ENCODE measurements at regions not wholly inside any gene's neighbourhood (a gene's known extent, or its start where the extent isn't known, plus 50 kb on each side); places are given as distances from the start of the nearest gene placed in this dataset.

GRCh38 chr5:58183786-58184085, 276.1 kb downstream of the PLK2 start:
- no peak overlapping the region for H3K4me3 ChIP-seq (ENCODE audit: low read depth in 2 of 2, low read length in 2 of 2)
- in situ Hi-C loops (cut with HindIII; ENCODE audit: low pct_unique_long_range_greater_than_20kb, low sequenced_read_pairs), result no loop called here
- no peaks in the 10 kb centered on the region for H3K27me3 ChIP-seq (ENCODE audit: control insufficient read depth, insufficient read depth, low read length)
- BruUV-seq (replicated peaks), result no TSS peak
- no peak for ATAC-seq
- H3K9me3 ChIP-seq (ENCODE audit: control insufficient read depth, insufficient read depth, low read depth, low read length), result no peaks in the 10 kb centered on the region
- intact Hi-C loops (cut with micrococcal nuclease; ENCODE audit: unreplicated experiment), result loop anchor here (10.0 kb wide), 2 partner anchors 109 to 689 kb away; no protein-coding TSS in a partner anchor
- H3K27ac ChIP-seq (ENCODE audit: low read length), result peak overlapping the region; percentile 100
- peaks cover 61% of the 10 kb centered on the region for H3K4me1 ChIP-seq (ENCODE audit: control insufficient read depth, insufficient read depth, low read length)
- ChIA-PET CTCF (no interaction called here), POLR2A (no interaction called here)
- DNase-seq (ENCODE audit: low read depth, low spot score), result no peak
- no peak for TF ChIP-seq SIN3A (IDR thresholded peaks at IDR 0.05; ENCODE audit: borderline replicate concordance, insufficient read depth, low read depth, low read length)
- TF ChIP-seq, protein P1, sequence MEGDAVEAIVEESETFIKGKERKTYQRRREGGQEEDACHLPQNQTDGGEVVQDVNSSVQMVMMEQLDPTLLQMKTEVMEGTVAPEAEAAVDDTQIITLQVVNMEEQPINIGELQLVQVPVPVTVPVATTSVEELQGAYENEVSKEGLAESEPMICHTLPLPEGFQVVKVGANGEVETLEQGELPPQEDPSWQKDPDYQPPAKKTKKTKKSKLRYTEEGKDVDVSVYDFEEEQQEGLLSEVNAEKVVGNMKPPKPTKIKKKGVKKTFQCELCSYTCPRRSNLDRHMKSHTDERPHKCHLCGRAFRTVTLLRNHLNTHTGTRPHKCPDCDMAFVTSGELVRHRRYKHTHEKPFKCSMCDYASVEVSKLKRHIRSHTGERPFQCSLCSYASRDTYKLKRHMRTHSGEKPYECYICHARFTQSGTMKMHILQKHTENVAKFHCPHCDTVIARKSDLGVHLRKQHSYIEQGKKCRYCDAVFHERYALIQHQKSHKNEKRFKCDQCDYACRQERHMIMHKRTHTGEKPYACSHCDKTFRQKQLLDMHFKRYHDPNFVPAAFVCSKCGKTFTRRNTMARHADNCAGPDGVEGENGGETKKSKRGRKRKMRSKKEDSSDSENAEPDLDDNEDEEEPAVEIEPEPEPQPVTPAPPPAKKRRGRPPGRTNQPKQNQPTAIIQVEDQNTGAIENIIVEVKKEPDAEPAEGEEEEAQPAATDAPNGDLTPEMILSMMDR (IDR thresholded peaks at IDR 0.05), result no peak
- TF ChIP-seq POLR2AphosphoS5 (IDR thresholded peaks at IDR 0.05; ENCODE audit: low read depth, low read length), result no peak
- no peak for TF ChIP-seq TCF7L2 (IDR thresholded peaks at IDR 0.05; ENCODE audit: low read depth, low read length)
- TF ChIP-seq, protein P2, sequence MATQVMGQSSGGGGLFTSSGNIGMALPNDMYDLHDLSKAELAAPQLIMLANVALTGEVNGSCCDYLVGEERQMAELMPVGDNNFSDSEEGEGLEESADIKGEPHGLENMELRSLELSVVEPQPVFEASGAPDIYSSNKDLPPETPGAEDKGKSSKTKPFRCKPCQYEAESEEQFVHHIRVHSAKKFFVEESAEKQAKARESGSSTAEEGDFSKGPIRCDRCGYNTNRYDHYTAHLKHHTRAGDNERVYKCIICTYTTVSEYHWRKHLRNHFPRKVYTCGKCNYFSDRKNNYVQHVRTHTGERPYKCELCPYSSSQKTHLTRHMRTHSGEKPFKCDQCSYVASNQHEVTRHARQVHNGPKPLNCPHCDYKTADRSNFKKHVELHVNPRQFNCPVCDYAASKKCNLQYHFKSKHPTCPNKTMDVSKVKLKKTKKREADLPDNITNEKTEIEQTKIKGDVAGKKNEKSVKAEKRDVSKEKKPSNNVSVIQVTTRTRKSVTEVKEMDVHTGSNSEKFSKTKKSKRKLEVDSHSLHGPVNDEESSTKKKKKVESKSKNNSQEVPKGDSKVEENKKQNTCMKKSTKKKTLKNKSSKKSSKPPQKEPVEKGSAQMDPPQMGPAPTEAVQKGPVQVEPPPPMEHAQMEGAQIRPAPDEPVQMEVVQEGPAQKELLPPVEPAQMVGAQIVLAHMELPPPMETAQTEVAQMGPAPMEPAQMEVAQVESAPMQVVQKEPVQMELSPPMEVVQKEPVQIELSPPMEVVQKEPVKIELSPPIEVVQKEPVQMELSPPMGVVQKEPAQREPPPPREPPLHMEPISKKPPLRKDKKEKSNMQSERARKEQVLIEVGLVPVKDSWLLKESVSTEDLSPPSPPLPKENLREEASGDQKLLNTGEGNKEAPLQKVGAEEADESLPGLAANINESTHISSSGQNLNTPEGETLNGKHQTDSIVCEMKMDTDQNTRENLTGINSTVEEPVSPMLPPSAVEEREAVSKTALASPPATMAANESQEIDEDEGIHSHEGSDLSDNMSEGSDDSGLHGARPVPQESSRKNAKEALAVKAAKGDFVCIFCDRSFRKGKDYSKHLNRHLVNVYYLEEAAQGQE (IDR thresholded peaks at IDR 0.05; ENCODE audit: insufficient read depth in 1 of 2, low read depth in 2 of 2, low read length in 1 of 2), result no peak
- no peaks in the 10 kb centered on the region; the same call in 1 of the 2 replicates for H3K36me3 ChIP-seq (ENCODE audit: control insufficient read depth, insufficient read depth, low read length)

- no TSS peak for BruUV-seq (replicated peaks)
- ATAC-seq (peak; percentile 46), DNase-seq (ENCODE audit: low read depth, low spot score) (no peak)
- peaks cover 59% of the 10 kb centered on the region for H3K4me1 ChIP-seq (ENCODE audit: control insufficient read depth, insufficient read depth, low read length)
- H3K4me3 ChIP-seq (ENCODE audit: low read depth in 2 of 2, low read length in 2 of 2), result no peak overlapping the region
- no peaks in the 10 kb centered on the region for H3K9me3 ChIP-seq (ENCODE audit: control insufficient read depth, insufficient read depth, low read depth, low read length)
- in situ Hi-C loops (cut with HindIII; ENCODE audit: low pct_unique_long_range_greater_than_20kb, low sequenced_read_pairs), result no loop called here
- CTCF ChIA-PET, result no interaction called here
- peak; percentile 85 for TF ChIP-seq TCF7L2 (IDR thresholded peaks at IDR 0.05; ENCODE audit: low read depth, low read length)
- TF ChIP-seq, protein P1 (IDR thresholded peaks at IDR 0.05), result no peak
- POLR2A ChIA-PET, result no interaction called here
- no peaks in the 10 kb centered on the region for H3K27me3 ChIP-seq (ENCODE audit: control insufficient read depth, insufficient read depth, low read length)
- H3K36me3 ChIP-seq (ENCODE audit: control insufficient read depth, insufficient read depth, low read length), result no peaks in the 10 kb centered on the region; the same call in 1 of the 2 replicates
- H3K27ac ChIP-seq (ENCODE audit: low read length), result peak overlapping the region; percentile 100
- intact Hi-C loops (cut with micrococcal nuclease; ENCODE audit: unreplicated experiment), result loop anchor here (10.0 kb wide), 2 partner anchors 108 to 688 kb away; no protein-coding TSS in a partner anchor
These were observed 276.7 kb downstream of the PLK2 start for GRCh38 chr5:58183078-58183785.

Measured in Panc1 (cell line).